ENCODE measurements at regions not wholly inside any gene's neighbourhood (a gene's known extent, or its start where the extent isn't known, plus 50 kb on each side); places are given as distances from the start of the nearest gene placed in this dataset.

- TF ChIP-seq, protein P1, sequence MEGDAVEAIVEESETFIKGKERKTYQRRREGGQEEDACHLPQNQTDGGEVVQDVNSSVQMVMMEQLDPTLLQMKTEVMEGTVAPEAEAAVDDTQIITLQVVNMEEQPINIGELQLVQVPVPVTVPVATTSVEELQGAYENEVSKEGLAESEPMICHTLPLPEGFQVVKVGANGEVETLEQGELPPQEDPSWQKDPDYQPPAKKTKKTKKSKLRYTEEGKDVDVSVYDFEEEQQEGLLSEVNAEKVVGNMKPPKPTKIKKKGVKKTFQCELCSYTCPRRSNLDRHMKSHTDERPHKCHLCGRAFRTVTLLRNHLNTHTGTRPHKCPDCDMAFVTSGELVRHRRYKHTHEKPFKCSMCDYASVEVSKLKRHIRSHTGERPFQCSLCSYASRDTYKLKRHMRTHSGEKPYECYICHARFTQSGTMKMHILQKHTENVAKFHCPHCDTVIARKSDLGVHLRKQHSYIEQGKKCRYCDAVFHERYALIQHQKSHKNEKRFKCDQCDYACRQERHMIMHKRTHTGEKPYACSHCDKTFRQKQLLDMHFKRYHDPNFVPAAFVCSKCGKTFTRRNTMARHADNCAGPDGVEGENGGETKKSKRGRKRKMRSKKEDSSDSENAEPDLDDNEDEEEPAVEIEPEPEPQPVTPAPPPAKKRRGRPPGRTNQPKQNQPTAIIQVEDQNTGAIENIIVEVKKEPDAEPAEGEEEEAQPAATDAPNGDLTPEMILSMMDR (IDR thresholded peaks at IDR 0.05), result no peak
- no peak for TF ChIP-seq POLR2A (IDR thresholded peaks at IDR 0.05)
Measured at GRCh38 chr10:93245147-93245546, 171.5 kb downstream of the CYP26A1 start.

All from thyroid gland (tissue), 4 donors.